ENCODE measurements at regions not wholly inside any gene's neighbourhood (a gene's known extent, or its start where the extent isn't known, plus 50 kb on each side); places are given as distances from the start of the nearest gene placed in this dataset.

GRCh38 chr7:54967377-54967776, 51.4 kb upstream of the EGFR start:
- no peaks in the 10 kb centered on the region for H3K4me1 Mint-ChIP-seq (ENCODE audit: unreplicated experiment)
- H3K36me3 Mint-ChIP-seq (ENCODE audit: unreplicated experiment) = no peaks in the 10 kb centered on the region
- no peak overlapping the region for H3K4me3 Mint-ChIP-seq (ENCODE audit: unreplicated experiment)
- no peaks in the 10 kb centered on the region for H3K27me3 Mint-ChIP-seq (ENCODE audit: unreplicated experiment)
- DNase-seq (ENCODE audit: extremely low spot score, unreplicated experiment) = no peak
- H3K27ac Mint-ChIP-seq (ENCODE audit: unreplicated experiment) = no peak overlapping the region
- H3K9me3 Mint-ChIP-seq (ENCODE audit: unreplicated experiment) = peaks cover 4% of the 10 kb centered on the region
- no peak for TF ChIP-seq CTCF (IDR thresholded peaks at IDR 0.05)

DNA sequence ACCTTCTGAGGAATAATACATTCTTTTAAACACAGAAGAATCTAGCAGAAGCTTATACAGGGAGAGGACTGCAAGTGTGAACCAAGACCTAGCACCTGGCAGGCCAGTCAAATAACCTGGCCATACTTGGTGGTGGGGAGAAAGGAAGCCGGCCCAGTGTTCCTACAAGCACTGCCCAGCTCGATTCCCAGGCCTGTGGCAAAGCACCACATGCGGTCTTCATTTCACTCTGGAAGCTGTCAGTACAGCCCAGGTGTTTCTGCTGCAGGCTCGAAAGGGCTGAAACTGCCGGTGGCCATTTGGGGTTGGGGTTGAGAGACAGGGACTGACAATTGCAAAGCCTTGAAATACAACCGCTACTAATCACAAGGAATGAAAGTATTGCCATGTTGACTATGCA, 50.8 kb upstream of the EGFR start:
- TF ChIP-seq CTCF (IDR thresholded peaks at IDR 0.05) = no peak
- no peaks in the 10 kb centered on the region for H3K4me1 Mint-ChIP-seq (ENCODE audit: unreplicated experiment)
- H3K27me3 Mint-ChIP-seq (ENCODE audit: unreplicated experiment) = no peaks in the 10 kb centered on the region
- DNase-seq (ENCODE audit: extremely low spot score, unreplicated experiment) = no peak
- H3K27ac Mint-ChIP-seq (ENCODE audit: unreplicated experiment) = no peak overlapping the region
- H3K9me3 Mint-ChIP-seq (ENCODE audit: unreplicated experiment) = peaks cover 10% of the 10 kb centered on the region
- H3K36me3 Mint-ChIP-seq (ENCODE audit: unreplicated experiment) = peaks cover 3% of the 10 kb centered on the region
- H3K4me3 Mint-ChIP-seq (ENCODE audit: unreplicated experiment) = no peak overlapping the region

Measured in osteocyte (in vitro differentiated cells).